PC-3 (cell line): ENCODE measurements at regions not wholly inside any gene's neighbourhood (a gene's known extent, or its start where the extent isn't known, plus 50 kb on each side); places are given as distances from the start of the nearest gene placed in this dataset.

ENCODE experiments used
- CTCF ChIP-seq: fragments of 300-600 bp; sonication (generic); conservative IDR thresholded peaks from 2 replicates; pipeline ENCODE4 v1.5.1; 2017; ENCODE audit warnings: antibody characterized with exemption, low read depth, mild to moderate bottlenecking, low read length
- EZH2 ChIP-seq: fragments of 300-600 bp; sonication (generic); IDR thresholded peaks from one replicate; pipeline ENCODE4 v1.6.1; 2017; ENCODE audit warnings: antibody characterized with exemption, mild to moderate bottlenecking, low read length; ENCODE audit not compliant: unreplicated experiment
- EZH2phosphoT487 ChIP-seq: fragments of 300-600 bp; sonication (generic); IDR thresholded peaks from 2 replicates; pipeline ENCODE4 v1.6.1; 2018; ENCODE audit warnings: mild to moderate bottlenecking, antibody characterized with exemption, low read length, borderline replicate concordance

GRCh38 chr4:29326816-29327215, 1393.4 kb upstream of the PCDH7 start:
- TF ChIP-seq CTCF: no peak
- TF ChIP-seq EZH2: no peak
- TF ChIP-seq EZH2phosphoT487: no peak
